SK-N-SH (cell line): ENCODE measurements at regions not wholly inside any gene's neighbourhood (a gene's known extent, or its start where the extent isn't known, plus 50 kb on each side); places are given as distances from the start of the nearest gene placed in this dataset.

Experiments
- GABPA ChIP-seq: IDR thresholded peaks from 2 replicates; pipeline ENCODE4 v1.4.0; 2012; ENCODE audit warnings: low read depth, mild to moderate bottlenecking
- POLR2AphosphoS5 ChIP-seq: IDR thresholded peaks from 2 replicates; pipeline ENCODE4 v1.6.1; 2012; ENCODE audit warnings: low read depth, low read length

DNA sequence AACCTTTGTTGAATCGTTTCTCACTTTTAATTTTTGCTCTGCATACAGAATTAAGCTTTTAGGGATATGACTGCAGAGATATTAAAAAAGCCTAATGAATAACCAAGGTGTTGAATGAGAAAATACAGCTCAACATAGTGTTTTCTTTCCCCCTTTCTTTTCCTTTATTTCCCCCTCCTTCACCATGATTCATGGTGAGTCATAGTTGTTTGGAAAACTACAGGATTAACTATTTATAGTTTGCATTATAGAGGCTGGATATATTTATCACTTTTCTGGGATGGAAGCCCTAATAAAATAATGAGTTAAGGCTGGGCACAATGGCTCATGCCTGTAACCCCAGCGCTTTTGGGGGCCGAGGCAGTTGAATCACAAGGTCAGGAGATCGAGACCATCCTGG, 115.0 kb downstream of the DNAJB9 start:
- no peak for TF ChIP-seq POLR2AphosphoS5
- TF ChIP-seq GABPA = no peak
